ENCODE measurements at regions not wholly inside any gene's neighbourhood (a gene's known extent, or its start where the extent isn't known, plus 50 kb on each side); places are given as distances from the start of the nearest gene placed in this dataset.

DNA sequence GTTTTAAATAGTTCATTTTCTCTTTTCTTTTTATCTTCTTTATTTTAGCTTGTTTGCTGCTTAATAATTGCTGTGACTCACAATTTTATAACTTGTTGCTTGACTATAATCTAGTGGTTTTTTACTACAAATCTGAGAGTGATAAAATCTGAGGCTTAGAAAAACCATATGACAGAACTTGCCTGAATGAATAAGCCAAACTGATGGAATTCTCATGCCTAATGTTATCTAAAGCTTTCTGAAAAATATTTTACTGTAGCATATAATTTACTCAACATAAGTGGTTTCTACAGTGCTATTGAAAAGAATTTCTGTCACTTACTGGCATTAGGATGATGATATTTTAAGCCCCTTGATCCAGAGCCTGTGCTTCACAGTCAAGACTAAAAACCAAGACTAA lies 175.1 kb downstream of the VGLL3 start:
- Mint-ChIP-seq H3K9me3 (peaks cover 0 to 4% of the 10 kb centered on the region in 2 donors), H3K27ac (no peak overlapping the region), H3K4me1 (no peaks in the 10 kb centered on the region), H3K4me3 (no peak overlapping the region), H3K27me3 (no peaks in the 10 kb centered on the region), H3K36me3 (no peaks in the 10 kb centered on the region)
- ATAC-seq (replicated peaks) (no peak), DNase-seq (no peak)

DNA sequence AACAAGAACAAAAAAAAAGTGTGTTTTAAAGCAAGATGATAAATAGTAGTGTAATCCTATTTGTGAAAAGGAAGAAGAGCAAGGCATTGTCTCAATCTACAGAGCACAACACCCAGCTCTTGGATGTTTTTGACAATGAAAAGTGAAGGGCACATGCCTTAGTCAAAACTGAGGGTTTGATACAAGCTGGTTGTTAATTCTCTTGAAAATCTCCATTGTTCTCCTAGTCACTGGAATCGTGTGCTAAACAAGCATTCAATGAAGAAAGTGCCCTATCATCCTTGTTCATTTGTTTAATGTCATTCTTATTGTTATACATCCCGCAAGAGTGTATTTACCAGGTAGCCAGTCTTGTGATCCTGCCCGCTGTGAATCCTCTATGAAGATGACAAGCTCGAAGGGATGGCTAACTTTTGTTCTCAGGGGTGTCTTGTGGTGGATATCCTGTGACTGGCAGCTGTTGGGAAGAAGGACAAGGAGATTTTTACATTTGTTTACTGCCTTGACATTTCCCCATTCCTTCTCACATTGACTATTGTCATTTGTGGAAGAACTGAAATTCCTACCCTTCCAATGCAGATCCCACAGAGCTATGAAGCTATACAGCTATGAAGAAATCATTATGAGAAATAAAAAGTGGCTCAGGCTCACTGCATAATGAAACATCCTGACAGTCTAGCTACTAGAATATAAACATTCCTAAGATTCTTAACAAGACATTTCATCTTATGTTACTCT lies 175.9 kb downstream of the VGLL3 start:
- no peak for DNase-seq
- H3K4me1 Mint-ChIP-seq = no peaks in the 10 kb centered on the region
- H3K27me3 Mint-ChIP-seq = no peaks in the 10 kb centered on the region
- H3K4me3 Mint-ChIP-seq = no peak overlapping the region
- no peak overlapping the region for H3K27ac Mint-ChIP-seq
- H3K36me3 Mint-ChIP-seq = no peaks in the 10 kb centered on the region
- no peak for ATAC-seq (replicated peaks)
- H3K9me3 Mint-ChIP-seq = peaks cover 0 to 6% of the 10 kb centered on the region in 2 donors

DNA sequence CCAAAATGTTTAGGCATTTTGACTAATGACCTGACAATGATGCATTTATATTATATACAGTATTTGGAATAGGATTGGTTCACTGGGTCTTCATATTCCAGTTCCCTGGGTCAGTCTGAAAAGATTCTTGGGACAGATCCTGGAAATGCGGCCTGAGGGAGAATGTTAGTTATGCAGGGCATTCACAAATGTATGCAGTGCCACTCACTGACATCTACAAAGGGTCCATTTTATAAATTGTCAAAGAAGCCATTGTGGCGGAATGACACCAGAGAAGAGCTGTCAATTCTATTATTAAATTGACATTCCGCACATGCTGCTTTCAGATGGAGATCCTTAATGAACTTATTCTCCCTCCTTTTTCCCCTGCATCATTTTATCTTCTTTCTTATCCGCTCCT lies 176.6 kb downstream of the VGLL3 start:
- no peaks in the 10 kb centered on the region for H3K36me3 Mint-ChIP-seq
- peaks cover 0 to 6% of the 10 kb centered on the region in 2 donors for H3K9me3 Mint-ChIP-seq
- DNase-seq (no peak), ATAC-seq (replicated peaks) (no peak)
- H3K4me3 Mint-ChIP-seq = no peak overlapping the region
- H3K4me1 Mint-ChIP-seq = no peaks in the 10 kb centered on the region
- no peak overlapping the region for H3K27ac Mint-ChIP-seq
- H3K27me3 Mint-ChIP-seq = no peaks in the 10 kb centered on the region

- Mint-ChIP-seq H3K36me3 (no peaks in the 10 kb centered on the region), H3K4me1 (no peaks in the 10 kb centered on the region), H3K9me3 (peaks cover 11 to 12% of the 10 kb centered on the region in 2 donors), H3K4me3 (no peak overlapping the region), H3K27me3 (no peaks in the 10 kb centered on the region), H3K27ac (no peak overlapping the region)
- DNase-seq (no peak), ATAC-seq (replicated peaks) (no peak)
Measured at GRCh38 chr3:86801921-86802320, 189.0 kb downstream of the VGLL3 start.

DNA sequence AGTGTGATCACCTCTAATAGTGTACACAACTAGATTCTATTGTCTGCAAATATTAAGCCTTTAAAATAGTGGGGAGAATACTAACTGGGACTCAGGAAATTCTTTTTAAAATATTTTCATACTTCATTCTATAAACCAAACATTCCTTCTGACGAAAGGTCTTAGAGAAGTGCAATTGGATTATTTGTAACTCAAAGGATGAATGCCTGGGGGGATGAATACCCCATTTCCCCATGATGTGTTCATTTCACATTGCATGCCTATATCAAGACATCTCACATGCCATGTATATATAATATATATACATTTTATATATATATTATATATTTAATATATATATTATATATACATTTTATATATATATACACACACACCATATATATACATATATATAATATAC lies 189.9 kb downstream of the VGLL3 start:
- no peak for ATAC-seq (replicated peaks)

GRCh38 chr3:86800116-86800515 lies 190.8 kb downstream of the VGLL3 start:
- Mint-ChIP-seq H3K4me3 (no peak overlapping the region), H3K36me3 (no peaks in the 10 kb centered on the region), H3K27ac (no peak overlapping the region), H3K27me3 (no peaks in the 10 kb centered on the region), H3K9me3 (peaks cover 0 to 3% of the 10 kb centered on the region in 2 donors), H3K4me1 (no peaks in the 10 kb centered on the region)
- DNase-seq (no peak), ATAC-seq (replicated peaks) (no peak)

More for the DNA sequence above, 189.9 kb downstream of the VGLL3 start:
- Mint-ChIP-seq H3K36me3 (no peaks in the 10 kb centered on the region), H3K27ac (no peak overlapping the region), H3K4me1 (no peaks in the 10 kb centered on the region), H3K27me3 (no peaks in the 10 kb centered on the region), H3K9me3 (peaks cover 5 to 6% of the 10 kb centered on the region in 2 donors), H3K4me3 (no peak overlapping the region)
- DNase-seq = no peak

DNA sequence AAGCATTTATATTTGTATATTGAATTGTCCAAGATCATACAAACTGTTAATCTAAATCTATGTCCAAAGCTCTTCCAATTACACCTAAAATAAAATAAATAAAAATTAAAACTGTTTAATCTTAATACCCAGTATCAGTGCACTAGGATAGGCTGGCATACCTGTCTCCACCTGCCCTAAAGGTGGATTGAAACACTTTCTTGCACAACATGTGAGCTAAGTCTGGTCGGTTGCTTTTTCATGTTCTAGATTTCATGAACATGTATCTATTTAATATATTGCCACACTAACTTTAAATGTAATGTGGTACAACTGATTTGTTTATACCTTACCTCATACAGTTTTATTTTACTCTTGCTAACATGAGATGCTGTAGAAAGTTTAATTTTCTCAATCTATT lies 193.0 kb downstream of the VGLL3 start:
- DNase-seq (no peak), ATAC-seq (replicated peaks) (no peak)
- H3K9me3 Mint-ChIP-seq = no peaks in the 10 kb centered on the region
- no peak overlapping the region for H3K27ac Mint-ChIP-seq
- no peaks in the 10 kb centered on the region for H3K27me3 Mint-ChIP-seq
- H3K4me3 Mint-ChIP-seq = no peak overlapping the region
- H3K36me3 Mint-ChIP-seq = no peaks in the 10 kb centered on the region
- H3K4me1 Mint-ChIP-seq = no peaks in the 10 kb centered on the region

- Mint-ChIP-seq H3K4me3 (no peak overlapping the region), H3K4me1 (no peaks in the 10 kb centered on the region), H3K9me3 (no peaks in the 10 kb centered on the region), H3K27me3 (no peaks in the 10 kb centered on the region), H3K36me3 (no peaks in the 10 kb centered on the region), H3K27ac (no peak overlapping the region)
- ATAC-seq (replicated peaks) (no peak), DNase-seq (no peak)
Measured at GRCh38 chr3:86794361-86795065, 196.4 kb downstream of the VGLL3 start.

GRCh38 chr3:86793786-86794185 lies 197.2 kb downstream of the VGLL3 start:
- no peaks in the 10 kb centered on the region for H3K9me3 Mint-ChIP-seq
- no peaks in the 10 kb centered on the region for H3K36me3 Mint-ChIP-seq
- no peaks in the 10 kb centered on the region for H3K4me1 Mint-ChIP-seq
- no peaks in the 10 kb centered on the region for H3K27me3 Mint-ChIP-seq
- H3K27ac Mint-ChIP-seq = no peak overlapping the region
- no peak for ATAC-seq (replicated peaks)
- no peak for DNase-seq
- no peak overlapping the region for H3K4me3 Mint-ChIP-seq

GRCh38 chr3:86792316-86792715 lies 198.6 kb downstream of the VGLL3 start:
- no peaks in the 10 kb centered on the region for H3K27me3 Mint-ChIP-seq
- H3K4me1 Mint-ChIP-seq = no peaks in the 10 kb centered on the region
- H3K9me3 Mint-ChIP-seq = no peaks in the 10 kb centered on the region
- H3K4me3 Mint-ChIP-seq = no peak overlapping the region
- no peak overlapping the region for H3K27ac Mint-ChIP-seq
- ATAC-seq (replicated peaks) = no peak
- no peak for DNase-seq
- H3K36me3 Mint-ChIP-seq = no peaks in the 10 kb centered on the region

GRCh38 chr3:86790884-86791549 lies 199.9 kb downstream of the VGLL3 start:
- Mint-ChIP-seq H3K36me3 (no peaks in the 10 kb centered on the region), H3K4me1 (no peaks in the 10 kb centered on the region)

GRCh38 chr3:86788371-86788770 lies 202.6 kb downstream of the VGLL3 start:
- Mint-ChIP-seq H3K4me3 (no peak overlapping the region), H3K9me3 (no peaks in the 10 kb centered on the region), H3K36me3 (no peaks in the 10 kb centered on the region), H3K27me3 (no peaks in the 10 kb centered on the region), H3K27ac (no peak overlapping the region), H3K4me1 (no peaks in the 10 kb centered on the region)
- no peak for ATAC-seq (replicated peaks)
- no peak for DNase-seq

More at GRCh38 chr3:86790884-86791549, 199.9 kb downstream of the VGLL3 start:
- Mint-ChIP-seq H3K27me3 (no peaks in the 10 kb centered on the region), H3K9me3 (no peaks in the 10 kb centered on the region), H3K27ac (no peak overlapping the region), H3K4me3 (no peak overlapping the region)
- DNase-seq (no peak), ATAC-seq (replicated peaks) (no peak)

DNA sequence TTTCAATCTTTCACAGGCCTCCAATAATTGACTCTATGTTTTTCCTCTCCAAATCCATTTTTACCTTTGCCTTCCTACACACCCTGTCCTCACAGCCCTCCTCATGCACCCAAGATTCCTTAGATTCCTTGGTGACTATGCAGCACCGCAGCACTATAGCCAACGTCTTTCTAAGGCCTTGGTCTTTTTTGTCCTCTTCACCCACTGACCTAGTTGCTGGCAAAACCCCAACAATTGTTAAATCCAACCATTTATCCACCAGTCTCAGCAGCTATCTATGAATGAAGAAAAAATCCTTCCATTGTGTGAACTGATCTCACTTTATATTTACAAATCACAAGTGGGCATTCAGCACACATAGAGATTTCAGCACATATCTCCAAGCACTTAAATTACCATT lies 203.9 kb downstream of the VGLL3 start:
- DNase-seq = no peak
- H3K36me3 Mint-ChIP-seq = no peaks in the 10 kb centered on the region
- ATAC-seq (replicated peaks) = no peak
- no peak overlapping the region for H3K4me3 Mint-ChIP-seq
- no peaks in the 10 kb centered on the region for H3K27me3 Mint-ChIP-seq
- no peaks in the 10 kb centered on the region for H3K4me1 Mint-ChIP-seq
- H3K27ac Mint-ChIP-seq = no peak overlapping the region
- no peaks in the 10 kb centered on the region for H3K9me3 Mint-ChIP-seq

DNA sequence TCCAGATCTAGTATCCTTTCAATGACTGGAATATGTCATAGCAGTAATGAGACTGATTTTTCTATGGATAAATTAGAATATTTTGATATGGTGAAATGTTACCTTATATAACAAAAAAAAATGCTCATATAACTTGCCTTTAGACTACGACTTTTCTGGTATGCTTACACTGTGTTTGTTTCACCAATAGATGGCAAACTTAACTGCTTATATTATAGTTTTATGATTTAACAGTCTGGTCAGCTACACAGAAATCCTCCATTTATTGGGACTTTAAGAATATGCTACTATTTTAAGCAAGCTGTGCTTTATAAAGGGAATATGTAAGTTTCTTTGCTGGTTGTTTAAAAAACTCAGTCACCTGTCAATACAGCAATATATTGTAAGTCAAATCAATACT lies 205.6 kb downstream of the VGLL3 start:
- H3K4me3 Mint-ChIP-seq = no peak overlapping the region
- no peak for ATAC-seq (replicated peaks)
- no peak overlapping the region for H3K27ac Mint-ChIP-seq
- no peak for DNase-seq
- no peaks in the 10 kb centered on the region for H3K27me3 Mint-ChIP-seq
- no peaks in the 10 kb centered on the region for H3K9me3 Mint-ChIP-seq
- H3K4me1 Mint-ChIP-seq = no peaks in the 10 kb centered on the region
- H3K36me3 Mint-ChIP-seq = no peaks in the 10 kb centered on the region

- Mint-ChIP-seq H3K4me1 (no peaks in the 10 kb centered on the region), H3K27me3 (no peaks in the 10 kb centered on the region), H3K27ac (no peak overlapping the region), H3K9me3 (no peaks in the 10 kb centered on the region), H3K36me3 (no peaks in the 10 kb centered on the region), H3K4me3 (no peak overlapping the region)
- ATAC-seq (replicated peaks) (no peak), DNase-seq (no peak)
Measured at GRCh38 chr3:86782866-86783265, 208.1 kb downstream of the VGLL3 start.

All from stimulated activated naive B cell treated with anti-CD40 and anti-IgM and Interleukin-4, amounts not matched to agents 10 μg/mL and 1 μg/mL and 100 μg/mL, for 72 hours (primary cell).